GM12892 (cell line): ENCODE measurements at regions not wholly inside any gene's neighbourhood (a gene's known extent, or its start where the extent isn't known, plus 50 kb on each side); places are given as distances from the start of the nearest gene placed in this dataset.

Experiments
- POLR2A ChIP-seq: IDR thresholded peaks from 2 replicates; pipeline ENCODE4 v1.6.1; 2011; ENCODE audit warnings: low read depth, low read length, control low read depth
- POLR2AphosphoS5 ChIP-seq: IDR thresholded peaks from 2 replicates; pipeline ENCODE4 v1.6.1; 2011; ENCODE audit warnings: low read depth, low read length, control low read depth
- TAF1 ChIP-seq: IDR thresholded peaks from 2 replicates; pipeline ENCODE4 v1.6.1; 2011; ENCODE audit warnings: low read depth, mild to moderate bottlenecking, control low read depth, low read length, borderline replicate concordance

GRCh38 chr5:13358342-13358741 is 586.1 kb downstream of the DNAH5 start:
- TF ChIP-seq POLR2A, result no peak
- TF ChIP-seq POLR2AphosphoS5, result no peak
- no peak for TF ChIP-seq TAF1
